ENCODE measurements at regions not wholly inside any gene's neighbourhood (a gene's known extent, or its start where the extent isn't known, plus 50 kb on each side); places are given as distances from the start of the nearest gene placed in this dataset.

GRCh38 chr2:226652983-226653765 lies 146.4 kb downstream of the IRS1 start:
- no peak for DNase-seq (ENCODE audit: low read depth, low spot score)

DNA sequence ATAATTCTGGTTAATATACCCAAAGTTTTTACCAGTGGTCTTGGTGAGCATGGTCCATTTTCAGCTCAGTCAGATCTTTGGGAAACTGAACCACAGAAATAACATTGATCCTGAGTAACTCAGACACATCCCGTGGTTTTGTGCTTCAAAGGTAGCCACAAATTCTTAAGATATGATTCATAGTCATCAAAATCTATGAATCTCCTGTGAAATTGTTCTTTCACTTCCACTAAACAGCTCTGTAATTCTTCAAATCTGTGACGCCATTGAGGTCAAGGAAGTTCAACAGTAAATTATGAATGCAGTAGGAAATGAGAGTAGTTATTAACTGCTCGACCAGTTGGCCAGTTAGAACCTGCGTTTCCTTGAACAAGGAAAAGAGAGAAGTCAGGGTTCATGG lies 147.3 kb downstream of the IRS1 start:
- no peak for DNase-seq (ENCODE audit: low read depth, low spot score)

GRCh38 chr2:226649871-226650660 lies 149.6 kb downstream of the IRS1 start:
- no peak for DNase-seq (ENCODE audit: low read depth, low spot score)

- no peak for DNase-seq (ENCODE audit: low read depth, low spot score)
These were observed 150.4 kb downstream of the IRS1 start for GRCh38 chr2:226649201-226649600.

- no peak for DNase-seq (ENCODE audit: low read depth, low spot score)
These were observed 151.8 kb downstream of the IRS1 start for GRCh38 chr2:226647621-226648518.

DNA sequence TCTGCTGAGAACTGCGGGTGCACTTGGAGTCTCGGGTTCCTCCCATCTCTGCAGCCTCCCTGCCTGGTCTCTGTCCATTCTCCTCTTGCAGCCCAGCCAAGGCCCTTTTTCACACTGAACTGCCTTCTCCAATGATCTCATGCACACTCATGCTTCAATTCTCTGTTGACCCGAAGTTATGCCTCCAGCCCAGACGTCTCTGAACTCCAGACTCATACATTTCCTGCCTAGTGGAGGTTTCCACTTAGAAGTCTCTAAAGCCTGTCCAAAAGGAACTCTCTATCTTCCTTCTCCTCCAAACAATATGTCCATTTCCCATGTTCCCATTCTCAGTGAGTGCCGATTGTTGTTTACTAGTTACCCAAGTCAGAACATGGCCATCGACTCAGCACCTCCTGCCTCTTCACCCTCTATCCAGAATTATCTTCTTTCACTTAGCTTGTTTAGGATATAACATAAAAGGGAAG lies 155.2 kb downstream of the IRS1 start:
- no peak for DNase-seq (ENCODE audit: low read depth, low spot score)

- no peak for DNase-seq (ENCODE audit: low read depth, low spot score)
These were observed 155.7 kb downstream of the IRS1 start for GRCh38 chr2:226643946-226644282.

DNA sequence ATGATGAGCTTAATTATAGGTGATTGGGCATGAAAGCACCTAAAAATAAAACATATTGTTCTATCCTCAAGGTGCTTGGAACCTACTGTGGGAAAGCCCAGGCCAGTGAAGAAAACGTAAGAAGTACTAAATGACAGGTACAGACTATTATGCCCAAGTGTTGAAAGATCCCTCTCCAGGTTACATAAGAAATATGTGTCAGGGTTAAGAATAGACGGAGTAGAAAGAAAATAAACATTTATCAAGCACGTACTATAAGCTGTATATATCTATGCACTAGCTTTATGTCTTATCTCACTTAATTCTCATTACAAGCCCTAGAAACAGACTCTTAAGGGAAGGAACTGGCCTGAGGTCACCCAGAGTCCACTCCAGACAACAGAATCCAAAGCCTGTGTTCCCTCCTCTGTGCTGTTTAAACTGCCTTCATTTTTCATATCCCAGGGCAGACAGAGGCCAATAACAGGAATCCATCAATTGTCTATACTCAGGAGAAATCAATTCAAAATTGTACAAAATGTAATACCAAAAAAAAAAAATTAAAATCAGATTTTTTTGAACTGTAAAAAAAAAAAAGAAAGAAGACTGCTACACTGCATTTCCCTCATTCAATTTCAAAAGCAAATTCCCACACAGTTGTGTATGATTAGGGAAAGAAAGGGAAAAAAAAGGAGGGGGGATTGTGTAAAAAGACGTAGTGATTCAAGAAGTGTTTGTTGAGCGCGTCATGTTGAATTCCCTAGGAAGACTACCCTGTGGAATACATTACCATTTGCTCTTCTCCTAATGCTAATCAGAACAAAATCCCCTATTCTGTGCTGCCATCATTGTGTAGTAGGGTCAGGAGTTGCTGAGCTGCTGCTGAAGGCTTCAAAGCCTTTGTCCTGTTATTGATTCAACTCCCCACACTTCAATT lies 156.3 kb downstream of the IRS1 start:
- DNase-seq (ENCODE audit: low read depth, low spot score) = no peak

DNA sequence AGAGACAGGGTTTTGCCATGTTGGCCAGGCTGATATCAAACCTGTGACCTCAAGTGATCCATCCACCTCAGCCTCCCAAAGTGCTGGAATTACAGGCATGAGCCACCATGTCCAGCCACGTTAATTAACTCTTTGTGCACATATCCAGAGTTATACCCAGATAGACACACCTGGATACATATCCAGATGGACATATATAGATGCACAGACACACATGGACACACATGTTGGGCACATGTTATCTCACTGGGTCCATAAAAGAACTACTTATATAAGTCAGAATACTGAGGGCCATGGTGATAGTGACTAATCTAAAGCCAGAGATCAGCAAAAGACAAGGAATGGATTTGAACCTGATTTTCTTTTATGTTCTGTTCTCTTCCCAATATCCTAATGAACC lies 158.6 kb downstream of the IRS1 start:
- DNase-seq (ENCODE audit: low read depth, low spot score) = no peak

DNA sequence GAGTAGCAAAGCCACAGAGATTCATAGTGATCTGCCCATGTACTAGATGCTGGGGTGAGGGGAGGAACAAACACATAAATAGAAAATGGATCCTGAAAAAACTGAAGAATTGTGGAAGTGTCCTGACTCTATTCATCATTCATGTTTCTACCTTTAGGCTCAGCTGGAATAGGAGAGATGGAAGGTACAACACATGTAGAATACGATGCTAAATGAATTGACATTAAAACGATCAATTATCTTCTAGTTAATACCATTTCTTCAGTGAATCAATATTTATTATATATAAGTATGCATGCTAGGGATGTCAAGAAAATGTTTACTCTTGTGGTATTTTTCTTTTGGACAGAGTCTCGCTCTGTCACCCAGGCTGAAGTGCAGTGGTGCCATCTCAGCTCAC lies 159.1 kb downstream of the IRS1 start:
- no peak for DNase-seq (ENCODE audit: low read depth, low spot score)

DNA sequence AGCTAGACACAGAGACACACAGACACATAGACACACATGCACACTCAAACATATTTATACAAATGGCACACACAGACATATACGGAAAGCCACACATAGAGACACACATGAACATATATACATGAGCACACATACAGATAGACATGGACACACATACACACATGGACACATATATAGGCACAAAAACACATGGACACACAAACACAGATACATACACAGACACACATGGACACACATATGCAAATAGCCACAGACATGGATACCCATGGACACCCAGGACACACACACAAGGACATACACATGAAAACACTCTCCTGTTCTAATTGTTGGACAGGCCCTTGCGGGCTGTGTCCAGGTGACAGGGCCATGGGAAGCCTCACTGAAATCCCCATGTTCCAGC lies 160.1 kb downstream of the IRS1 start:
- DNase-seq (ENCODE audit: low read depth, low spot score) = no peak

DNA sequence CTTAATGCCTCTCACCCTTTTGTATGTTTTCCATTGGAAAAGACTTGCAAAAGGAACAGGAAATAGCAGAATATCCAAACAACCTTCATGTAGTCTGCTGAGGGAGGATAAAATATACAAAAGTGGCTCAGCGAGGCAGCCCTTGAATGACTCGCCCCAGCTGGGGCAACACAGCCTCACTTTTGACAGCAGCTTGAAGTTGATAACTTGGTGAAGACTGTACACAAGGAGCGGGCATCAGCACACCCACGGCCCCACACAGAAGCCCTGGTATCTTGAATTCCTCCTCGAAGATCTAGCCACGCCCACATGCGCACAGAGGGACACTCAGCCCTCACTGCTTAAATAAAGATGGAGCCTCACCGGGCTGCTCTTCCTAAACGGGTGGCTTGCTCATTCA lies 161.0 kb downstream of the IRS1 start:
- no peak for DNase-seq (ENCODE audit: low read depth, low spot score)

- no peak for DNase-seq (ENCODE audit: low read depth, low spot score)
These were observed 162.2 kb downstream of the IRS1 start for GRCh38 chr2:226637383-226637782.

DNA sequence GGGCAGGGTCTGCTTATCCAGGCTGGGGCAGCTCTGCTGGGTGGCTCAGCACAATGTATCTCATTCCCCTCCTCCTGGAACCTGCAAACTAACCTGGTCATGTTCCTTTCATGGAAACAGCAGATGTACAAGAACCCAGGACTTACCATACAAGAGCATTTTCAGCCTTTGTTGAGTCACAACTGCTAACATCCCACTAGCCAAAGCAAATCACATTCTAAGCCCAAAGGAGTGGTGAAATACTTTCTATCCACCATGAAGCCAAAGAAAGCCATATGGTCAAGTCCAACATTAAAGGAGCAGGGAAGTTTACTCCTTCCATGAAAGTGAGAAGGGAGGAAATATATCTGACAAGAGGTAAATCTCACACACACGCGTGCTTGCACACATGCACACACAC lies 163.0 kb downstream of the IRS1 start:
- DNase-seq (ENCODE audit: low read depth, low spot score) = no peak

DNA sequence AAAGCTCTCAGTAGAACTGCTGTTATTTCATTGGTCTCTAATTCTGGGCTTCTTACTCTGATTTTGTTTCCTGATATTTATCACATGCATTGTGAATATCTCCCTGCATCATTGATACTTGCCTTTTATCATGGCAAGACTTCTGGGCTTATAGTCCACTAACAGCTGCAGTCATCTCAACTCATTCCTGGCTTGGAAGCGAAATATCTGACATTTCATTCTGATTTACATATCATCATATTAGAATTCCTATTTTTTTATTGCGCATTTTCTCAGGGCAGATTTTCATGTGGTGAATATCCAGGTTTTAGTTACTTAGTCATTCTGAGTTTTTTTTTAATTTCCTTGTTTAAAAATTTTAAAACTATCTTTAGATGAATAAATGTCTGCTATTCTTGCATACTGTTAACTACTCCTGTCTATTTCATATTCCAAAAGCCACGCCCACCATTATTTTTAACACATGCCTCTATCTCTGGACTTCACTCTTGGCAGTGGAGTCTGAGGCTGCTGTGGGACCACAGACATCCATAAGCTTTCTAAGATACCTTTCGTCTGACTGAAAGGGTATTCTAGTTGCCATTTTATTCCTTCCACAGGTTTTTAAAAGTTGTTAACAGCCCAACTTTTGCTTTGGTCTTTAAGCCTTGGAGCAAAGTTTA lies 164.5 kb downstream of the IRS1 start:
- DNase-seq (ENCODE audit: low read depth, low spot score) = no peak

DNA sequence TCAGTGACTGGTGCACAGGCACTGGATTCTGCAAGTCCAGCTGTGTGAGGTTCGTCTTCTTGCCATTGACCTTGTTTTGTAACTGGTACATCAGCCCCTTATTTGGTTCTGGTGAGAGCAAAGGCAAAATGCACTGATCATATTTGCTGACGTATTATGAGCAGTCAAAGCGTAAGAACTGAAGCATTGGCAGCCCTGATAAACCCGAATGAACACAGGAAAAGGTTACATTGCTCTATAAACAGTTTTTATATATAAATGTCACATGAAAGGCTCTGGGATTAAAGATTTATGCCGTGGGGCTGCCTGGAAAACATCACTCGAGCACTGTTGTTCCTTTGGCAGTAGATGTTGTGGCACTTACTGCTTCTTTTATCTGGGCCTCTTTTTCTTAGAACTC lies 167.9 kb downstream of the IRS1 start:
- no peak for DNase-seq (ENCODE audit: low read depth, low spot score)

GRCh38 chr2:226631187-226631586 lies 168.4 kb downstream of the IRS1 start:
- no peak for DNase-seq (ENCODE audit: low read depth, low spot score)

DNA sequence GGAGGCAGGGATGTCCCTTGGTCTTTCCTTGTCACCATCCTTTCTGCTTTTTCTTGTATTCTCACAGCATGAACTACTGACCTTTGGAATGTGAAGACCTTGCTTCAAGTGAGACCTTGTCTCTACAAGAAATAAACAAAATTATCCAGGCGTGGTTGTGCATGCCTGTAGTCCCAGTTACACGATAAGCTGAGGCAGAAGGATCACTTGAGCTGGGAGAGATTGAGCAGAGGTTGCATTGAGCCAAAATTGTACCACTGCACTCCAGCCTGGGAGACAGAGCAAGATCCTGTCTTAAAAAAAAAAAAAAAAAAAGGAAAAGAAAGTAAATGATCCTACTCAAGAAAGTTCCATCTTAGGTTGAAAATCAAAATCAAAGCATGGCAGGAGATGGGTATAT lies 173.7 kb downstream of the IRS1 start:
- DNase-seq (ENCODE audit: low read depth, low spot score) = no peak

DNA sequence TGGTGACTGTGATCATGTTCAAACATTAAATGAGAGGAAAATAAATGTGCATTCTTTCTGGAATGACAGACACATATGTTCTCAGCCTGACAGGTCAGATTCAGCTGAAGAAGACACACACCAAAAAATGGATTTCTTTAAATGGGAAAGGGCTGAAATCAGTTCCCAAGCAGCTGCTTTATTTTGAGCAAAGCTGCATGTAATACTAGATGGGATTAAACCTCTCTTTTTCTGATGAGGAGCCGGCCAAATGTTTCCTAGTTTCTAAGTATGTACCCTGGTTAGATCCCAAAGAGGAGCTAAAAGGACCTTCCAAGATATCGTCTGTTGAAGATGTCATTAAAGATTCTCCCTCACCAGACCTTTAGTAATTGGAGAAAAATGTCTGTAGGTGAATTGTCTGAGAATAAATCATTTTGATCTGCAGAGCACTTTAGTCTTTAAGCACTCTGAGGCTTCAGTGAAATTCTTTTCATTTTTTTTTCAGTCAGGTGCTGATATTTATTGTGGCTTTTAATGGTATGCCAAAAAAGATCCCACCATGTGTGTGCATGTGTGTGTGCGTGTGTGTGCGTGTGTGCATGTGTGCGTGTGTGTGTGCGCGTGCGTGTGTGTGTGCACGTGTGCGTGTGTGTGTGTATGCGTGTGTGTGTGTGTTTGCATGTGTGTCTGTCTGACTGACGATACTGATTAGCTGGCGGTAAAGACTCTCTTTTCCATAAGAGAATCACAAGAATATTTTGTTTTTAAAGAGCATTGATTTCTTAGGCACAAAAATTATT lies 175.8 kb downstream of the IRS1 start:
- DNase-seq (ENCODE audit: low read depth, low spot score) = no peak

GRCh38 chr2:226622484-226622883 lies 177.1 kb downstream of the IRS1 start:
- DNase-seq (ENCODE audit: low read depth, low spot score) = no peak

Measured in activated CD4-positive, CD25-positive, alpha-beta regulatory T cell treated with anti-CD3 and anti-CD28 coated beads, Interleukin-2, amount 50 U/mL, for 16 hours (primary cell).